ENCODE measurements at regions not wholly inside any gene's neighbourhood (a gene's known extent, or its start where the extent isn't known, plus 50 kb on each side); places are given as distances from the start of the nearest gene placed in this dataset.

- no peak overlapping the region for H3K4me2 ChIP-seq (ENCODE audit: extremely low read depth, insufficient read depth, low read length)
- H3K27ac ChIP-seq (ENCODE audit: insufficient read depth, low read length), result no peak overlapping the region
- no peaks in the 10 kb centered on the region for H3K27me3 ChIP-seq (ENCODE audit: control insufficient read depth, insufficient read depth, low read length)
- no peaks in the 10 kb centered on the region for H3K4me1 ChIP-seq (ENCODE audit: control insufficient read depth, extremely low read depth, insufficient read depth, low read length)
- H4K20me1 ChIP-seq (ENCODE audit: control insufficient read depth, extremely low read depth, insufficient read depth, low read length), result no peaks in the 10 kb centered on the region
- no peaks in the 10 kb centered on the region for H3K79me2 ChIP-seq (ENCODE audit: control insufficient read depth, insufficient read depth, low read length)
- peak in 1 of 2 donors; percentile 60 for DNase-seq (ENCODE audit: low read depth in 2 of 2)
- no peak overlapping the region for H3K4me3 ChIP-seq (replicated peaks in 1 of 4; ENCODE audit: control extremely low read depth in 1 of 4, insufficient read depth in 1 of 4, low read depth in 3 of 4, low read length in 4 of 4)
- H2AFZ ChIP-seq (ENCODE audit: low read length), result no peak overlapping the region
- H3K9me3 ChIP-seq (ENCODE audit: control insufficient read depth, insufficient read depth, low read depth, low read length), result no peaks in the 10 kb centered on the region
- TF ChIP-seq EZH2 (IDR thresholded peaks at IDR 0.05; ENCODE audit: low read length, missing control alignments) (no peak), CTCF (conservative IDR thresholded peaks at IDR 0.05 in 1 of 2, IDR thresholded peaks at IDR 0.05 in 1 of 2; ENCODE audit: low read depth in 1 of 2, low read length in 2 of 2) (no peak)
- no peak overlapping the region for H3K9ac ChIP-seq (ENCODE audit: insufficient read depth, low read length)
- no peaks in the 10 kb centered on the region for H3K36me3 ChIP-seq (ENCODE audit: control insufficient read depth, insufficient read depth, low read length)
These were observed 1231.3 kb upstream of the CDH18 start for GRCh38 chr5:21219251-21219650.

- peak; percentile 39 to 79 for DNase-seq (ENCODE audit: low read depth in 2 of 2)
- no peaks in the 10 kb centered on the region for H3K27me3 ChIP-seq (ENCODE audit: control insufficient read depth, insufficient read depth, low read length)
- no peaks in the 10 kb centered on the region for H4K20me1 ChIP-seq (ENCODE audit: control insufficient read depth, extremely low read depth, insufficient read depth, low read length)
- no peaks in the 10 kb centered on the region for H3K9me3 ChIP-seq (ENCODE audit: control insufficient read depth, insufficient read depth, low read depth, low read length)
- H3K36me3 ChIP-seq (ENCODE audit: control insufficient read depth, insufficient read depth, low read length), result no peaks in the 10 kb centered on the region
- H3K4me2 ChIP-seq (ENCODE audit: extremely low read depth, insufficient read depth, low read length), result no peak overlapping the region
- no peak overlapping the region for H3K27ac ChIP-seq (ENCODE audit: insufficient read depth, low read length)
- no peaks in the 10 kb centered on the region for H3K79me2 ChIP-seq (ENCODE audit: control insufficient read depth, insufficient read depth, low read length)
- H3K4me1 ChIP-seq (ENCODE audit: control insufficient read depth, extremely low read depth, insufficient read depth, low read length), result no peaks in the 10 kb centered on the region
- no peak overlapping the region for H3K4me3 ChIP-seq (replicated peaks in 1 of 4; ENCODE audit: control extremely low read depth in 1 of 4, insufficient read depth in 1 of 4, low read depth in 3 of 4, low read length in 4 of 4)
- H2AFZ ChIP-seq (ENCODE audit: low read length), result no peak overlapping the region
- TF ChIP-seq CTCF (conservative IDR thresholded peaks at IDR 0.05 in 1 of 2, IDR thresholded peaks at IDR 0.05 in 1 of 2; ENCODE audit: low read depth in 1 of 2, low read length in 2 of 2) (no peak), EZH2 (IDR thresholded peaks at IDR 0.05; ENCODE audit: low read length, missing control alignments) (no peak)
- no peak overlapping the region for H3K9ac ChIP-seq (ENCODE audit: insufficient read depth, low read length)
These were observed 1224.0 kb upstream of the CDH18 start for GRCh38 chr5:21212026-21212425.

- no peak for TF ChIP-seq EZH2 (IDR thresholded peaks at IDR 0.05; ENCODE audit: low read length, missing control alignments)
- no peaks in the 10 kb centered on the region for H3K36me3 ChIP-seq (ENCODE audit: control insufficient read depth, insufficient read depth, low read length)
- no peak overlapping the region for H3K4me2 ChIP-seq (ENCODE audit: extremely low read depth, insufficient read depth, low read length)
These were observed 1221.4 kb upstream of the CDH18 start for GRCh38 chr5:21209409-21209808.

More at GRCh38 chr5:21209409-21209808, 1221.4 kb upstream of the CDH18 start:
- Histone ChIP-seq H4K20me1 (ENCODE audit: control insufficient read depth, extremely low read depth, insufficient read depth, low read length) (no peaks in the 10 kb centered on the region), H3K4me3 (replicated peaks in 1 of 4; ENCODE audit: control extremely low read depth in 1 of 4, insufficient read depth in 1 of 4, low read depth in 3 of 4, low read length in 4 of 4) (no peak overlapping the region), H3K27ac (ENCODE audit: insufficient read depth, low read length) (no peak overlapping the region), H3K9me3 (ENCODE audit: control insufficient read depth, insufficient read depth, low read depth, low read length) (no peaks in the 10 kb centered on the region), H2AFZ (ENCODE audit: low read length) (no peak overlapping the region), H3K27me3 (ENCODE audit: control insufficient read depth, insufficient read depth, low read length) (no peaks in the 10 kb centered on the region), H3K4me1 (ENCODE audit: control insufficient read depth, extremely low read depth, insufficient read depth, low read length) (no peaks in the 10 kb centered on the region), H3K9ac (ENCODE audit: insufficient read depth, low read length) (no peak overlapping the region), H3K79me2 (ENCODE audit: control insufficient read depth, insufficient read depth, low read length) (no peaks in the 10 kb centered on the region)
- no peak for DNase-seq (ENCODE audit: low read depth in 2 of 2)

Data from fibroblast of lung (primary cell).